ENCODE measurements at regions not wholly inside any gene's neighbourhood (a gene's known extent, or its start where the extent isn't known, plus 50 kb on each side); places are given as distances from the start of the nearest gene placed in this dataset.

DNA sequence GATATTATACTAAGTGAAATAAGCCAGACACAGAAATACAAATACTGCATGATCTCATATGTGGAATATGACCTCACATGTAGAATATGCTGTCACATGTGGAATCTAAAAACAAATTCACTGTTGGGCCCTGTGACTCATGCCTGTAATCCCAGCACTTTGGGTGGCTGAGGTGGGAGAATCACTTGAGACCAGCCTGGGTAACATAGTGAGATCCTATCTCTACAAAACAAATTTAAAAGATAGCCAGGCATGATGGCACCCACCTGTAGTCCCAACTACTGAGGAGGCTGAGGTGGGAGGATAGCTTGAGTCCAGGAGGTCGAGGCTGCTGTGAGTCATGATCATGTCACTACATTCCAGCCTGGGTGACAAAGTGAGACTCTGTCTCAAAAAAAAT is 160.3 kb downstream of the PTEN start:
- peaks cover 3% of the 10 kb centered on the region for H3K9me3 Mint-ChIP-seq

DNA sequence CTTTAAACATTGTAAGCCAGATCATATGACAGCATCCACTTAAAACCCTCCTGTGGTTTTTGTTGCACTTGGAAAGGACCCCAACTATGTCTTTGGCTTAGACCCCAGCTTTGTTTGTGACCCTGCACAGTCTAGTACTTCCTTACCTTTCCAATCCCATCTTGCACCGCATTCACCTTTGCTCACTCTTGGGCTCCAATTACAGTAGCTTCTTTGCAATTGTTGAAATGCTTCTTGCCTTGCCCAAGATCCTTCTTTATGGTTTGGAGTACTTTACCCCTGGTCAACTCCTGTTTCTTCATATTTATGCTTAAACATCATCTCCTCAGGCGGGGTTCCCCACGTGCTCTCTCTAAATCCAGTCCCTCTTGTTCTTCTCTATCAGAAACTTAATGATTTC is 162.6 kb downstream of the PTEN start:
- Mint-ChIP-seq H3K27ac (no peak overlapping the region), H3K4me3 (no peak overlapping the region), H3K27me3 (peaks cover 0 to 2% of the 10 kb centered on the region in 2 donors), H3K4me1 (ENCODE audit: low read depth in 2 of 2) (peaks cover 27 to 28% of the 10 kb centered on the region in 2 donors), H3K36me3 (no peaks in the 10 kb centered on the region), H3K9me3 (peaks cover 3% of the 10 kb centered on the region)
- ATAC-seq (no peak), DNase-seq (ENCODE audit: low spot score) (no peak)

More for the DNA sequence above, 160.3 kb downstream of the PTEN start:
- Mint-ChIP-seq H3K27me3 (peaks cover 0 to 2% of the 10 kb centered on the region in 2 donors), H3K4me3 (no peak overlapping the region), H3K27ac (no peak overlapping the region), H3K4me1 (ENCODE audit: low read depth in 2 of 2) (peaks cover 14 to 15% of the 10 kb centered on the region in 2 donors), H3K36me3 (no peaks in the 10 kb centered on the region)
- no peak for ATAC-seq
- DNase-seq (ENCODE audit: low spot score) = no peak

DNA sequence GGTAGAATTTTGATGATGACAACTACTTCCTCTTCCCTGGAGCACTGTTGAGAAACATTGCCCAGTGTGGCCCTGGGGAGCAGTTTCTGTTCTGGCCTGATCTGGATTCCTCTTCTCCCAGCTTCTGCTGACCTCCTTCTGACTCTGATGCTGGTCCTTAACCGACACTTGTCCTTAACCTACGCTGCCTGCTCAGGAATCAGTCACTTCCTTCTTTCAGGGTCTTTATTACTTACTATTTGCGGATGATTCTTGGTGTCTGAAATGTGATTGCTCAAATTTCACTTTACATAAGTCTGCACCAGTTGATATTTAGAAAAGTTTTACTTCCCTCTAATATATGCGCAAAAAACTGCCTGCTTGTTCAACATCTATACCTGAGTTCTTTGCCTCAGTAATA is 164.1 kb downstream of the PTEN start:
- Mint-ChIP-seq H3K27me3 (no peaks in the 10 kb centered on the region), H3K27ac (peak overlapping the region; percentile 53 to 71), H3K36me3 (no peaks in the 10 kb centered on the region), H3K9me3 (no peaks in the 10 kb centered on the region), H3K4me3 (no peak overlapping the region), H3K4me1 (ENCODE audit: low read depth in 2 of 2) (peaks cover 28% of the 10 kb centered on the region in 2 donors)
- ATAC-seq (no peak), DNase-seq (ENCODE audit: low spot score) (no peak)

DNA sequence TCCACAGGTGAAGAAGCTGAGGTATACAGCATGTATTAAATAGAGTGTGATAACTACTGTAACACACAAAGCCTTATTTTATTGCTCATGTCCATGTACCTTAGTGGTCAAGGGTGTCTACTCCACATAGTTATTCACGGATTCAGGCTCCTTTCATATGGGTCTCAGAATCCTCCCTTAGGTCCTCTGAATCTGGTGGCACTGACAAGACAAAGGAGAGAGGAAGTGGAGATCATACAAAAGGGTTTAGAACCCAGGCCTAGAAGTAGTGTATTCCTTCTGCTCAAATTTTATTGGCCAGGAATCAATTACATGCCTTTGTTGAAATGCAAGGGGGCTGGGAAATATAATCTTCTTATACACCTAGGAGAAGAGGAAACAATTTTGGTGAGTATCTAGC is 164.6 kb downstream of the PTEN start:
- H3K27ac Mint-ChIP-seq = peak overlapping the region; percentile 53 to 71

DNA sequence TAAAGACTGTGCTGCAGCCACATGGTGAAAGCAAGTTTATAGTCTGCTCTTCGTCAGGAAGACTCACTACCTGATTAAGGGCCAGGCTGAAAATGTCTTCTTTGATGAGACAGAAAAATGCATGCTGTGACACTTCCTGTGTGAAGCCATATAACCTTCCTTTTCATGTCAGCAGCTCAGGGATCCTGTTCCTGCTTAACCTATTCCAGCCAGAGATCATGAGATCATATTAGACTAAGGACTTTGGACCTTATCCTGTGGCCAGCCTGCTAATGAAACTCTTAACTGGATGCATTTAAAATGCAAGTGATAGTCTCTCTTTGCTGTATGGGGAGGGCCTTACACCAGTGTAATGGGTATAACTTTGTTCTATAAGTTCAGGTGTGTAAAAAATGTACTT is 165.2 kb downstream of the PTEN start:
- ATAC-seq = peak in 1 of 2 donors; percentile 51

More for the DNA sequence above, 164.6 kb downstream of the PTEN start:
- Mint-ChIP-seq H3K36me3 (no peaks in the 10 kb centered on the region), H3K4me1 (ENCODE audit: low read depth in 2 of 2) (peaks cover 28% of the 10 kb centered on the region in 2 donors), H3K9me3 (no peaks in the 10 kb centered on the region), H3K4me3 (no peak overlapping the region), H3K27me3 (no peaks in the 10 kb centered on the region)
- ATAC-seq (no peak), DNase-seq (ENCODE audit: low spot score) (no peak)

DNA sequence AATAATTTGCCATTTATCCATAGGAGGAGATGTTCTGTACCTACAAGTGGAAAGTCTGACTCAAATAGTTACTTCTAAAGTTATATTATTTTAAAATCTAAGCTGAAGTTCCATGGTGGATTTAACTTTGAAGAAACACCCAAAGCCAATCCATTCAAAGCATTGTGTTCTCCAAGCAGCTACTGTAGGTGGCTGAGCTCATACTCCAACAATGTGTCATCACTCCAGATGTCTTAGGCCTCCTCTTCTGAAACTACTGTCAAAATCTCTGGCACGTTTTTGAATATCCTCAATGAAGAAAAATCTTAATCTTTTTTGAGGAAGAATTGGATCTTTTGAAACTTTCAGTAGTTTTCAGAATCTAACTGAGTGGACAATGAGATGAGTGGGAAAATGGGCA is 169.1 kb downstream of the PTEN start:
- no peaks in the 10 kb centered on the region for H3K9me3 Mint-ChIP-seq
- H3K27me3 Mint-ChIP-seq = no peaks in the 10 kb centered on the region
- ATAC-seq (no peak), DNase-seq (ENCODE audit: low spot score) (no peak)
- no peaks in the 10 kb centered on the region for H3K36me3 Mint-ChIP-seq
- H3K4me3 Mint-ChIP-seq = no peak overlapping the region
- H3K27ac Mint-ChIP-seq = no peak overlapping the region
- H3K4me1 Mint-ChIP-seq (ENCODE audit: low read depth in 2 of 2) = peaks cover 33 to 48% of the 10 kb centered on the region in 2 donors

More for the DNA sequence above, 165.2 kb downstream of the PTEN start:
- no peaks in the 10 kb centered on the region for H3K27me3 Mint-ChIP-seq
- H3K9me3 Mint-ChIP-seq = no peaks in the 10 kb centered on the region
- no peak for DNase-seq (ENCODE audit: low spot score)
- H3K4me3 Mint-ChIP-seq = no peak overlapping the region
- H3K4me1 Mint-ChIP-seq (ENCODE audit: low read depth in 2 of 2) = peaks cover 28 to 32% of the 10 kb centered on the region in 2 donors
- H3K27ac Mint-ChIP-seq = no peak overlapping the region
- no peaks in the 10 kb centered on the region for H3K36me3 Mint-ChIP-seq

DNA sequence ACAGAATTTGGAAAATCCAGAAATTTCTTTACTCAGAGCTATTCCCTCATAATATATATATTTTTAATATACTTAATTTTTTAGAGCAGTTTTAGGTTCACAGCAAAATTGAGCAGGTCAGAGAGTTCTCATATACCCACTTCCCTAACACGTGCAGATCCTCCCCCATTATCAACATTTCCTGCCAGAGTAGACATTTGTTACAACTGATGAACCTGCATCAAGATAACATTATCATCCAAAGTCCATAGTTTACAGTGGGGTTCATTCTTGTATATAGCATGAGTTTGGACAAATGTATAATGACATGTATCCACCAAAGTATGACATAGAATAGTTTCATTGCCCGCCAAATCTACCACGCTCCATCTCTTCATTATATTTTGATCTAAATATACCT is 170.0 kb downstream of the PTEN start:
- DNase-seq (ENCODE audit: low spot score) (no peak), ATAC-seq (no peak)
- Mint-ChIP-seq H3K36me3 (no peaks in the 10 kb centered on the region), H3K27me3 (no peaks in the 10 kb centered on the region), H3K9me3 (peaks cover 2% of the 10 kb centered on the region), H3K4me3 (no peak overlapping the region), H3K4me1 (ENCODE audit: low read depth in 2 of 2) (peaks cover 33 to 49% of the 10 kb centered on the region in 2 donors), H3K27ac (peak overlapping the region in 1 of 2 donors; percentile 19)

DNA sequence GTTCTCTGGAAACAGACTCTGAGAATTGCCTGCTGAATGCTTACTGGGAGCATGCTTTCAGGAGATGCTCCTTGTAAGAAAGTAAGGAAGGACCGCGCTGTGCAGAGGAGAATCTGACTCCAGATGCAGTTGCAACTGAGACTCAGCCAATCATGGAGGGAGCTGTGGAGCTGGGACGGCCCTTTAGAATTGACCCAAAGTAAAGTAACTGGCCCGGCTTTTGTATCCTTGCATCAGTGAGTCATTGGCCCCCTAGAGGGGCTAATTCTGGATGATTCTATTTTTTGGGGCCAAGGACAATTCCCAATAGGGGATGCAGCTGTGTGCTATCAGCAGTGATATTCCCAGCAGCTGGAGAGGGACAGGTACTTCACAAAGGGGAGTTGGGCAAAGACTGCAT is 170.4 kb downstream of the PTEN start:
- DNase-seq (ENCODE audit: low spot score) = no peak
- H3K27ac Mint-ChIP-seq = peak overlapping the region in 1 of 2 donors; percentile 19
- H3K4me1 Mint-ChIP-seq (ENCODE audit: low read depth in 2 of 2) = peaks cover 33 to 49% of the 10 kb centered on the region in 2 donors
- peaks cover 2% of the 10 kb centered on the region for H3K9me3 Mint-ChIP-seq
- no peaks in the 10 kb centered on the region for H3K27me3 Mint-ChIP-seq
- H3K36me3 Mint-ChIP-seq = no peaks in the 10 kb centered on the region
- ATAC-seq = no peak
- H3K4me3 Mint-ChIP-seq = no peak overlapping the region

DNA sequence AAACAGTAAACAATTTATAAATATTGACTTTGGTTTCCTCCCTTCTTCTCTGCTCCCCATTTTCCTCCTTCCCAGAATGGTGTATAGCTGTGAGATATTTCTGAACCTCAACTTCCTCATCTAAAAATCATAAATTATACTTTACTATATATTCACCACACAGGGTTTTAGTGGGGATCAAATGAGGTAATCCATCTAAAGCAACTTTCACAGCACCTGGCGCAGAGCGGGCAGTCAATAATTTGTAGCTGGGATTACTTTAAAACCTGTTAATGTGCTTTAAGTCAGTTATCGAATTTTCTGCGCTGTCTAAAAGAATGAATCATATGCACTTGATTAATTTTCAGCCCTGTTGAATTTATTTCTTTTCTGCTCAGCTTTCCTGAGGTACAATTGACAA is 172.7 kb downstream of the PTEN start:
- Mint-ChIP-seq H3K4me3 (no peak overlapping the region), H3K4me1 (ENCODE audit: low read depth in 2 of 2) (peaks cover 23 to 39% of the 10 kb centered on the region in 2 donors), H3K9me3 (peaks cover 5% of the 10 kb centered on the region), H3K36me3 (no peaks in the 10 kb centered on the region), H3K27me3 (peaks cover 0 to 3% of the 10 kb centered on the region in 2 donors), H3K27ac (peak overlapping the region in 1 of 2 donors; percentile 90)
- DNase-seq (ENCODE audit: low spot score) (no peak), ATAC-seq (no peak)

DNA sequence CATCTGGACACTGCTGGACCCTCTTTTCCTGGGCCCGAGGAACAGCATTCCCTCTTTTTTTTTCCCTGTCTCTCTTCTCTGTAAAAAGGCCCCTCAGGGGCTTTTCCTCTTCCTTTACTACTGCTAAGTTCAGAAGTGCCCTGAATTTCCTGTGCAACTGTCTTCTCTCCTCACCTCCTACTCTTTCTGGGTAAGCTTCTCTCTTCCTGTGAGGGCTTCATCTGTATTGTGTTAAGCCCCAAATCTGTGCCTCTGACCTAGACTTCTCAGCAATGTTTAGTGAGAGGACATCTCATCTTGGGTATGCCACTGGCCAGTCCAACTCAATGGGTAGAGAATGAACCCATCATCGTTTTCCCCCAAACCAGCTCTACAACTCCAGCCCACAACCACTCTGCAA is 174.2 kb downstream of the PTEN start:
- Mint-ChIP-seq H3K27ac (peak overlapping the region; percentile 74 to 90), H3K4me1 (ENCODE audit: low read depth in 2 of 2) (peaks cover 23 to 37% of the 10 kb centered on the region in 2 donors), H3K36me3 (no peaks in the 10 kb centered on the region), H3K4me3 (peak overlapping the region; percentile 68), H3K27me3 (peaks cover 0 to 3% of the 10 kb centered on the region in 2 donors), H3K9me3 (peaks cover 5% of the 10 kb centered on the region)
- ATAC-seq (peak; percentile 80 to 89), DNase-seq (ENCODE audit: low spot score) (peak; percentile 65)

DNA sequence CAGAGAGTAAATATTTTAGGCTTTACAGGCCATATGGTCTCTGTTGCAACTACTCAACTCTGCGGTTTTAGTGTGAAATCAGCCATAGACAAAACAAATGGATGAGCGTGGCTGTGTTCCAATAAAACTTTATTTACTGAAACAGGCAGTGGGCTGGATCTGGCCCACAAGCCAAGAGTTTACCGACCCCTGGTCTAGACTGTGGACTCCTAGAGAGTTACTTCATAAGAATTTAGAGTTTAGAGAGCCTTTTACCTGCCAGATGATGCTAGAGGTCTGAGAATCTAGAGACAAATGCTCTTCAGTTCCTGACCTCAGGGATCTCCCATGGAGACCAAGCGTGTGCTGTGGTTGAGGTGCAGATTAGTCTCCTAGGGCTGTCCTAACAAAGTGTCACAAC is 174.8 kb downstream of the PTEN start:
- Mint-ChIP-seq H3K4me1 (ENCODE audit: low read depth in 2 of 2) (peaks cover 27 to 44% of the 10 kb centered on the region in 2 donors), H3K27ac (peak overlapping the region; percentile 74 to 90), H3K9me3 (peaks cover 5% of the 10 kb centered on the region), H3K4me3 (peak overlapping the region; percentile 68), H3K27me3 (peaks cover 0 to 7% of the 10 kb centered on the region in 2 donors), H3K36me3 (no peaks in the 10 kb centered on the region)
- DNase-seq (ENCODE audit: low spot score) (no peak), ATAC-seq (peak in 1 of 2 donors; percentile 60)

DNA sequence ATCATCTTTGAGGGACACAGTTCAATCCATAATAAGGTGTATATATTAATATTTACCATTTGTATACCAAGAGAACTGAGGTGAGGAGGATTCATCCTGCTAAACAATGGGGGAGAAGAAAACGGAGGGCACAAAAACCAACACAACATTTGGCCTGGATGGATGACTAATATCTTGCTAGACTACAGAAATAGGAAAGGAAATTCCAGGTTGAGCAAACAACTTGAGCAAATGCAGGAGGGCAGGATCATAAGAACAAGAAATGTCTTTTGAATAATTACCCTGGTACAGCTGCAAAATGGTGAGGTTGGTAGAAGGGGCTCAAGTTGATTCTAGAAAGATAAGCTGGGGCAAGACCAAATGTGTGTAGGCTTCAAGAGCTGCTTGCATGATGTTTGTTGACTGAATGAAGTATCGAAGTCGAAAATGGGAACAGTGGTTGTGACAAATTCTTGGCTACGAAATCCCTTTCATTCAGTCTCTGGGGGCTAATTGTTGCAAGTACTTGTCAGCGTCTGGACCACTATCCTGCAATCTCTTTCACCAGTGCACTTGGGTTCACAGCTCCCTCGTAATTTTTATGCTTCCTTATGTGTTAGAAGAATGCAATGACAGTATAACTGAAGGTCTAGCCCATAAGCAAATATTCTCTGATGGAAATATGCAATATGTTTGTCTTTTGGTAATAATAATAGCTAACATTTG is 176.2 kb downstream of the PTEN start:
- ATAC-seq (no peak), DNase-seq (ENCODE audit: low spot score) (no peak)
- peak overlapping the region in 1 of 2 donors; percentile 90 for H3K27ac Mint-ChIP-seq
- H3K9me3 Mint-ChIP-seq = peaks cover 5% of the 10 kb centered on the region
- H3K4me1 Mint-ChIP-seq (ENCODE audit: low read depth in 2 of 2) = peaks cover 27 to 41% of the 10 kb centered on the region in 2 donors
- no peak overlapping the region for H3K4me3 Mint-ChIP-seq
- no peaks in the 10 kb centered on the region for H3K36me3 Mint-ChIP-seq
- H3K27me3 Mint-ChIP-seq = peaks cover 0 to 8% of the 10 kb centered on the region in 2 donors

DNA sequence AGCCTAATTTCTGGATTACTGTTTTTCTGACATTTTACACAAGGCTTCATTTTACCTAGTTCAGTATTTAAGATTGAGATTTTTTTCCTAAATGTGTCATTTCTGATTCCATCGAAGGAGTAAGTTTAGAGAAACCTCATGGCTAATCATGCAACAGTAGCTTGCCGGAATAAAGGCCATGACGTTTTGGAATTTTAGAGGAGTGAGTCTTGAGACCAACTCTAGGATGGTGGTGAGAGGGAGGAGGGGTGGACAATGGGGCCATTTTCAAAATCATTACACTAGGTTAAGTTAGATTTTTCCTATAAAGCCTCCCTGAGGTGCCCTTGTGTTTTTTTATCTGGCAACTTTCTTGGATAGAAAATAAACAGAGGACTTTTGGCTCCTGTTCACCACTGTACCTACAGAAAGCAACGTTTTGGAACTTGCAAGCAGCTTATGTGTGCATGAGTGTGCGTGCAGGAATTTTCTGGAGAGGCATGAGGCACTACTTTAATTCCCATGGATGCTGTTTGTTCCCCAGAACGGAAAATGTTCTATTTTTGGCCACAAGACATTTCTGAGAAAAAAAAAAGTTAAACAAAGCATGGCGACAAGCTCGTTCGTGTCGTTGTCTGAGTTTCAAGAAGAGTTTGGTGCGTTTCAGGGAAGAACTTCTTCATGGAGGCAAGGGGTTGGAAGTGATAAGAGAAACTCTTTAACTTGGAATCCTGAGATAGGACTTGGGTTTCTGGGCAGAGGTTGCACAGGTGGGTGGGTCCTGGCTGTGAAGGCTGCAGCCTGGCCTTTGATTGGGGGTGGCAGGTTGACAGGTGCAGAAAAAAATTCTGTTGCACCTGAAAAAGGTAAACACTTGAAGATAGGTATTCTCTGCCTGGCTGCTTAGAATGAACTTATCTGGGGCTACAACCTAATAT is 178.1 kb downstream of the PTEN start:
- peaks cover 7% of the 10 kb centered on the region for H3K9me3 Mint-ChIP-seq

More for the DNA sequence above, 178.1 kb downstream of the PTEN start:
- Mint-ChIP-seq H3K36me3 (peaks cover under 1% of the 10 kb centered on the region), H3K4me3 (no peak overlapping the region), H3K27ac (no peak overlapping the region), H3K27me3 (peaks cover 2 to 10% of the 10 kb centered on the region in 2 donors), H3K4me1 (ENCODE audit: low read depth in 2 of 2) (peaks cover 27 to 31% of the 10 kb centered on the region in 2 donors)
- ATAC-seq = no peak
- DNase-seq (ENCODE audit: low spot score) = no peak

Measured in natural killer cell treated with Interleukin-12 subunit alpha and Interleukin-12 subunit beta and Interleukin-15 and Interleukin-18, amount 100 ng/mL, for 72 hours (primary cell).